OCI-LY1 (cell line): ENCODE measurements at regions not wholly inside any gene's neighbourhood (a gene's known extent, or its start where the extent isn't known, plus 50 kb on each side); places are given as distances from the start of the nearest gene placed in this dataset.

Source experiments
- H2AFZ ChIP-seq: fragments of 200-600 bp; sonication (generic), shearing (Covaris generic); 2 replicates; pipeline ENCODE4 v1.6.0; 2014; ENCODE audit warnings: antibody characterized with exemption, mild to moderate bottlenecking, low read length
- H3F3A ChIP-seq: fragments of 200-600 bp; sonication (generic), shearing (Covaris generic); 2 replicates; pipeline ENCODE4 v1.6.0; 2014; ENCODE audit warnings: mild to moderate bottlenecking, antibody characterized with exemption, low read length, moderate library complexity; ENCODE audit not compliant: insufficient read depth
- H3K27ac ChIP-seq: fragments of 200-600 bp; sonication (generic); 2 replicates; pipeline ENCODE4 v1.5.1; 2014; ENCODE audit warnings: low read length, mixed run types, mild to moderate bottlenecking, low read depth; ENCODE audit not compliant: poor library complexity, severe bottlenecking
- H3K27me3 ChIP-seq: fragments of 200-600 bp; sonication (generic); 2 replicates; pipeline ENCODE4 v1.6.0; 2014; ENCODE audit warnings: antibody characterized with exemption, mild to moderate bottlenecking, low read length, moderate library complexity; ENCODE audit not compliant: insufficient read depth
- H3K36me3 ChIP-seq: fragments of 200-600 bp; sonication (generic); 2 replicates; pipeline ENCODE4 v1.6.1; 2014; ENCODE audit warnings: mild to moderate bottlenecking, antibody characterized with exemption, low read length, moderate library complexity, mixed read lengths; ENCODE audit not compliant: insufficient read depth
- H3K4me1 ChIP-seq: fragments of 200-600 bp; sonication (generic); 2 replicates; pipeline ENCODE4 v1.5.1; 2014; ENCODE audit warnings: mild to moderate bottlenecking, low read length, moderate library complexity; ENCODE audit not compliant: insufficient read depth, severe bottlenecking
- H3K4me2 ChIP-seq: fragments of 200-600 bp; sonication (generic), shearing (Covaris generic); 2 replicates; pipeline ENCODE4 v1.6.1; 2014; ENCODE audit warnings: low read length
- H3K4me3 ChIP-seq: fragments of 200-600 bp; sonication (generic); 2 replicates; pipeline ENCODE4 v1.5.1; 2014; ENCODE audit warnings: low read length, low read depth, mild to moderate bottlenecking, mixed read lengths; ENCODE audit not compliant: poor library complexity, severe bottlenecking
- H3K79me2 ChIP-seq: fragments of 200-600 bp; shearing (Covaris generic); 2 replicates; pipeline ENCODE4 v1.6.1; 2016; ENCODE audit warnings: mixed run types, low read length, mixed read lengths; ENCODE audit not compliant: insufficient read depth
- H3K9ac ChIP-seq: fragments of 200-600 bp; sonication (generic), shearing (Covaris generic); 2 replicates; pipeline ENCODE4 v1.6.1; 2014; ENCODE audit warnings: mild to moderate bottlenecking, low read length, mixed read lengths
- H3K9me2 ChIP-seq: fragments of 200-600 bp; sonication (generic), shearing (Covaris generic); 2 replicates; pipeline ENCODE4 v1.6.1; 2014; ENCODE audit warnings: low read depth, mild to moderate bottlenecking, low read length, mixed read lengths
- H3K9me3 ChIP-seq: fragments of 200-600 bp; shearing (Covaris generic); 2 replicates; pipeline ENCODE4 v1.6.1; 2014; ENCODE audit warnings: low read length, mixed read lengths
- H4K20me1 ChIP-seq: fragments of 200-600 bp; sonication (generic), shearing (Covaris generic); 2 replicates; pipeline ENCODE4 v1.6.0; 2016; ENCODE audit warnings: mild to moderate bottlenecking, low read length; ENCODE audit not compliant: insufficient read depth
- EZH2 ChIP-seq: fragments of 200-600 bp; sonication (generic), shearing (Covaris generic); IDR thresholded peaks from 2 replicates; pipeline ENCODE4 v1.8.0; 2017; ENCODE audit warnings: borderline replicate concordance, mixed run types, mild to moderate bottlenecking, antibody characterized with exemption, low read length, moderate library complexity, mixed read lengths
- TF ChIP-seq, protein P1 (sequence below): fragments of 200-600 bp; sonication (generic), shearing (Covaris generic); IDR thresholded peaks from 2 replicates; pipeline ENCODE4 v1.5.1; 2017; ENCODE audit warnings: mild to moderate bottlenecking, antibody characterized with exemption, low read length, moderate library complexity, mixed read lengths

DNA sequence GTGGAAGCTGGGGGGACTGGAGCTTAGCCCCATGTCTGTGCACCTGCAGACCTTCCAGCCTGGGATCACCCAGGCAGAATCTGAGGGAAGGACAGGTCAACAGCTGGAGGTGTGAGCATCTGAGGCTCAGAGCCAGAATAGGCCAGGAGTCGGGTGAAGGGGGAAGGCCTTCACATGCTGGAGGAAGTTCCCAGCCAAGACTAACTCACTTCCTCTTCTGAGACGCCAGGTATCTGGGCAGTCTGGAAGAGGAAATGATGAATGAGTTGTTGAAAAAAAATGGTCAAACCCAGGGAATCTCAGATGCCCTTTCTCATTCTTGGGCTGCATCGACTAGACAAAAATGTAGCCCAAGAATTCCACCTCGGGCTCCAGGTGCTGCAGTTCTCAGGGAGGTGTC lies 73.6 kb upstream of the TIAM2 start:
- H3K79me2 ChIP-seq: no peaks in the 10 kb centered on the region
- no peak overlapping the region for H3K4me2 ChIP-seq
- H3K4me1 ChIP-seq: no peaks in the 10 kb centered on the region
- H3K9me2 ChIP-seq: no peaks in the 10 kb centered on the region
- H2AFZ ChIP-seq: no peak overlapping the region
- no peak overlapping the region for H3K9ac ChIP-seq
- no peaks in the 10 kb centered on the region for H3F3A ChIP-seq
- no peaks in the 10 kb centered on the region for H3K27me3 ChIP-seq
- no peak overlapping the region for H3K27ac ChIP-seq
- H3K9me3 ChIP-seq: no peaks in the 10 kb centered on the region
- no peaks in the 10 kb centered on the region for H4K20me1 ChIP-seq
- TF ChIP-seq, protein P1, sequence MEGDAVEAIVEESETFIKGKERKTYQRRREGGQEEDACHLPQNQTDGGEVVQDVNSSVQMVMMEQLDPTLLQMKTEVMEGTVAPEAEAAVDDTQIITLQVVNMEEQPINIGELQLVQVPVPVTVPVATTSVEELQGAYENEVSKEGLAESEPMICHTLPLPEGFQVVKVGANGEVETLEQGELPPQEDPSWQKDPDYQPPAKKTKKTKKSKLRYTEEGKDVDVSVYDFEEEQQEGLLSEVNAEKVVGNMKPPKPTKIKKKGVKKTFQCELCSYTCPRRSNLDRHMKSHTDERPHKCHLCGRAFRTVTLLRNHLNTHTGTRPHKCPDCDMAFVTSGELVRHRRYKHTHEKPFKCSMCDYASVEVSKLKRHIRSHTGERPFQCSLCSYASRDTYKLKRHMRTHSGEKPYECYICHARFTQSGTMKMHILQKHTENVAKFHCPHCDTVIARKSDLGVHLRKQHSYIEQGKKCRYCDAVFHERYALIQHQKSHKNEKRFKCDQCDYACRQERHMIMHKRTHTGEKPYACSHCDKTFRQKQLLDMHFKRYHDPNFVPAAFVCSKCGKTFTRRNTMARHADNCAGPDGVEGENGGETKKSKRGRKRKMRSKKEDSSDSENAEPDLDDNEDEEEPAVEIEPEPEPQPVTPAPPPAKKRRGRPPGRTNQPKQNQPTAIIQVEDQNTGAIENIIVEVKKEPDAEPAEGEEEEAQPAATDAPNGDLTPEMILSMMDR: no peak
- TF ChIP-seq EZH2: no peak
- H3K36me3 ChIP-seq: no peaks in the 10 kb centered on the region
- H3K4me3 ChIP-seq: no peak overlapping the region

DNA sequence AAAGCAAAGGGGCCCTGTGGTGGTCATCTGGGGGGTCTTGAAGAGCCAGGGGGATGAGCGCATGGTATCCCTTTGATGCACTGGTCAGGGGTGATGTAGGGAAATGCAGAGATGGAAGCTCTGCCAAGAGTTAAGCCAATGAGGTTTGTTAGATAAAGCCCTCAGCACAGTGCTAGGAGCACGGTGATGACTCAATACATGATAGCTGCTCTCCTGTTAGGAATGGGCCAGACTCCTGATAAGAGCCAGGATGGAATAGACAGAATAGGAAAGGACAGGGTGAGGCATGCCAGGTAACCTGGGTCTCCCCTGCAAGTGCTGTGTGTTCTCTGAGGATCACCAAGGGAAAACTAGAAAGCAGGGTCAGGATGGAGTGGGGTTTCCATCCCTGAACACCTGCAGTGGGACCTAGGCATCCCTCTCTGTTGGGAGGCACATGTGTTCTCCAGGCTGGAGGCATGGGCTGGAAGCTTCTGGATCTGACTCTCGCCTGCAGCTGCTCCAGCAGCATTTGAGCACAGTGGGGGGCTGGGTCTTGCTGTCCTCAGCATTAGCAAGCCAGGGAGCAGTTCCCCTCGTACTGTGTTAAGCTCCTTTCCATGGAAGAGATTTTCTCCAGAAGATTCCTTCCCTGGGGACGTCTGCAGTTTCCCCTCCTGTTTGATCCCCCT lies 71.8 kb upstream of the TIAM2 start:
- TF ChIP-seq, protein P1: no peak
- no peak for TF ChIP-seq EZH2
- H3K27ac ChIP-seq: no peak overlapping the region
- no peak overlapping the region for H2AFZ ChIP-seq
- H3F3A ChIP-seq: no peaks in the 10 kb centered on the region
- H3K79me2 ChIP-seq: no peaks in the 10 kb centered on the region
- no peak overlapping the region for H3K4me3 ChIP-seq
- no peak overlapping the region for H3K9ac ChIP-seq
- no peak overlapping the region for H3K4me2 ChIP-seq
- no peaks in the 10 kb centered on the region for H4K20me1 ChIP-seq
- no peaks in the 10 kb centered on the region for H3K9me2 ChIP-seq
- H3K4me1 ChIP-seq: no peaks in the 10 kb centered on the region
- no peaks in the 10 kb centered on the region for H3K27me3 ChIP-seq
- no peaks in the 10 kb centered on the region for H3K9me3 ChIP-seq
- H3K36me3 ChIP-seq: no peaks in the 10 kb centered on the region

DNA sequence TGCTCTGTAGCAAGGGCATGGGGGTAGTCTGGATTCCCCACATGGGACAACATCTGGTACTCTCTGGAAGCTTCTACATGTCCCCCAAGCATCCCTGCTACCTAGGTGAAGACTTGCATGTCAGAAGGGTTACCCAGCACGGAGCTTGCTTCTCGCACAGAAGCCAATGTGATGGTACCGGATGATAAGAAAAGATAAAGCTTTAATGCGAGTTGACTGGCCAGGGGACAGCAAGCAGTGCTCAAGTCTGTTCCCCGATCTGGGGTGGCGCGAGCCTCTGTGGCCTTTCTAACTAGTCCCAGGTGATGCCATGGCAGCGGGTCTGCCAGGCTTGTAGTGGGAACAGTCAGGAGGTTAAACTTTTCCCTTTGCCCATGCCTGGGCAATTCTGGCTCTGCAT lies 70.0 kb upstream of the TIAM2 start:
- Histone ChIP-seq H4K20me1 (no peaks in the 10 kb centered on the region), H3K9me2 (no peaks in the 10 kb centered on the region), H3K9me3 (no peaks in the 10 kb centered on the region), H3K27ac (no peak overlapping the region), H3K36me3 (no peaks in the 10 kb centered on the region), H3K9ac (no peak overlapping the region), H3K27me3 (no peaks in the 10 kb centered on the region), H3K4me3 (no peak overlapping the region), H3F3A (no peaks in the 10 kb centered on the region), H3K79me2 (no peaks in the 10 kb centered on the region), H2AFZ (no peak overlapping the region), H3K4me1 (no peaks in the 10 kb centered on the region), H3K4me2 (no peak overlapping the region)
- no peak for TF ChIP-seq EZH2
- TF ChIP-seq, protein P1: no peak
